Gastroesophageal sphincter (tissue), 4 donors: ENCODE measurements at regions not wholly inside any gene's neighbourhood (a gene's known extent, or its start where the extent isn't known, plus 50 kb on each side); places are given as distances from the start of the nearest gene placed in this dataset.

ENCODE experiments used
- ATAC-seq: fragments of 150-250 bp; one replicate; pipeline ENCODE4 v1.9.1; 2016; ENCODE audit warnings: mild to moderate bottlenecking, moderate library complexity
- H3K27ac ChIP-seq, 4 donors: fragments of 200-600 bp; sonication (generic) in 3 of 4; 1 replicate in 3 of 4; 2 replicates in 1 of 4; pipeline ENCODE4 v1.5.1; 2016 to 2019
- H3K27me3 ChIP-seq: fragments of 200-600 bp; sonication (generic); one replicate; pipeline ENCODE4 v1.5.1; 2019
- H3K36me3 ChIP-seq, 2 donors: fragments of 200-600 bp; sonication (generic); one replicate each; pipeline ENCODE4 v1.5.1; 2019; ENCODE audit warnings: control low read depth in 1 of 2
- H3K4me1 ChIP-seq, 3 donors: fragments of 200-600 bp; sonication (generic); 1 replicate in 2 of 3; 2 replicates in 1 of 3; pipeline ENCODE4 v1.5.1; 2016 to 2019; ENCODE audit warnings: control low read depth in 2 of 3
- H3K4me3 ChIP-seq, 2 donors: fragments of 200-600 bp; sonication (generic); one replicate each; pipeline ENCODE4 v1.5.1; 2019; ENCODE audit warnings: mild to moderate bottlenecking in 1 of 2, moderate library complexity in 1 of 2
- H3K9me3 ChIP-seq, 3 donors: fragments of 200-600 bp; sonication (generic); one replicate each; pipeline ENCODE4 v1.5.1; 2017 to 2019; ENCODE audit warnings: control low read depth in 2 of 3
- EP300 ChIP-seq: sonication (generic); formaldehyde crosslinking; IDR thresholded peaks from one replicate; pipeline ENCODE4 v1.6.1; 2017; ENCODE audit warnings: antibody characterized with exemption, mild to moderate bottlenecking
- POLR2A ChIP-seq, 2 donors: fragments of 450-650 bp; IDR thresholded peaks; one replicate each; pipeline ENCODE4 v1.6.1; 2017; ENCODE audit warnings: antibody characterized with exemption in 2 of 2, mild to moderate bottlenecking in 2 of 2, moderate library complexity in 1 of 2
- POLR2AphosphoS5 ChIP-seq: sonication (generic); formaldehyde crosslinking; IDR thresholded peaks from one replicate; pipeline ENCODE4 v1.6.1; 2017; ENCODE audit warnings: antibody characterized with exemption
- WGBS, 2 donors: methylation state at CpG; one replicate each; pipeline ENCODE4 v1.1.5; 2018; ENCODE audit warnings: low coverage in 1 of 2; 5-methylcytosine and 5-hydroxymethylcytosine counted together
- TF ChIP-seq, protein P1 (sequence below), 4 experiments: fragments of 200-600 bp in 2 of 4; fragments of 450-650 bp in 2 of 4; sonication (generic) in 1 of 4; IDR thresholded peaks; one replicate each; pipeline ENCODE4 v1.5.1; 2017 to 2019; ENCODE audit warnings: antibody characterized with exemption in 4 of 4, mild to moderate bottlenecking in 2 of 4, moderate library complexity in 2 of 4

- H3K27ac ChIP-seq: no peak overlapping the region
- H3K4me3 ChIP-seq: no peak overlapping the region
- no peak for TF ChIP-seq POLR2A (IDR thresholded peaks at IDR 0.05)
- no peak for TF ChIP-seq EP300
- TF ChIP-seq, protein P1, sequence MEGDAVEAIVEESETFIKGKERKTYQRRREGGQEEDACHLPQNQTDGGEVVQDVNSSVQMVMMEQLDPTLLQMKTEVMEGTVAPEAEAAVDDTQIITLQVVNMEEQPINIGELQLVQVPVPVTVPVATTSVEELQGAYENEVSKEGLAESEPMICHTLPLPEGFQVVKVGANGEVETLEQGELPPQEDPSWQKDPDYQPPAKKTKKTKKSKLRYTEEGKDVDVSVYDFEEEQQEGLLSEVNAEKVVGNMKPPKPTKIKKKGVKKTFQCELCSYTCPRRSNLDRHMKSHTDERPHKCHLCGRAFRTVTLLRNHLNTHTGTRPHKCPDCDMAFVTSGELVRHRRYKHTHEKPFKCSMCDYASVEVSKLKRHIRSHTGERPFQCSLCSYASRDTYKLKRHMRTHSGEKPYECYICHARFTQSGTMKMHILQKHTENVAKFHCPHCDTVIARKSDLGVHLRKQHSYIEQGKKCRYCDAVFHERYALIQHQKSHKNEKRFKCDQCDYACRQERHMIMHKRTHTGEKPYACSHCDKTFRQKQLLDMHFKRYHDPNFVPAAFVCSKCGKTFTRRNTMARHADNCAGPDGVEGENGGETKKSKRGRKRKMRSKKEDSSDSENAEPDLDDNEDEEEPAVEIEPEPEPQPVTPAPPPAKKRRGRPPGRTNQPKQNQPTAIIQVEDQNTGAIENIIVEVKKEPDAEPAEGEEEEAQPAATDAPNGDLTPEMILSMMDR (IDR thresholded peaks at IDR 0.05): no peak
- no peak for TF ChIP-seq POLR2AphosphoS5
- no peaks in the 10 kb centered on the region for H3K9me3 ChIP-seq
- no peaks in the 10 kb centered on the region for H3K27me3 ChIP-seq
- H3K36me3 ChIP-seq: no peaks in the 10 kb centered on the region
- no peak for ATAC-seq
- no CpG with 5 or more reads among the region's 3 CpGs for WGBS, 2 donors
- peaks cover 0 to 7% (median 0%) of the 10 kb centered on the region in 3 donors for H3K4me1 ChIP-seq
Observed at GRCh38 chrX:69110116-69110530, 55.1 kb downstream of the PJA1 start.

DNA sequence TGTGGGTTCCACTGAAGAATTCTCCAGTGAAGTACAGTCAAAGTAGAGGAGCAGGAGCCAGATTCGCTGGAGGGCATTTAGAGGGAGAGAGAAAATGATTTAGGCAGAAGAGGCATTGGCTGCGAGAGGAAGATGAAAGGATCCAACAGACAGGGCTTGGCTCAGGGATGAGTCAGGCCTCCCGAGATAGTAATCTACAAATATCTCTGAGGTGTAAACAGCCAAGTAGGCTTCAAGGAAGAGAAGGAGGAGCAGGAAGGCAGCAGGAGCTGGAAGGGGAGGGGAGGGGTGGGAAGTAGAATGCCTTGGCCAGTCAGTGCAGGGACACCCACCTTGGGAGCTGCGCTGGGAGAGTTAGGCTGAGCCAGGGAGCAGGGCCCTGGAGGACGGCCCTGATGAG is 55.5 kb downstream of the PJA1 start:
- no peaks in the 10 kb centered on the region for H3K27me3 ChIP-seq
- TF ChIP-seq EP300: no peak
- no peak for TF ChIP-seq POLR2AphosphoS5
- TF ChIP-seq POLR2A (IDR thresholded peaks at IDR 0.05): no peak
- TF ChIP-seq, protein P1 (IDR thresholded peaks at IDR 0.05): no peak
- WGBS, 2 donors: 25 to 32% methylated on average over 3 of the region's 5 CpGs
- H3K4me3 ChIP-seq: no peak overlapping the region
- no peaks in the 10 kb centered on the region for H3K36me3 ChIP-seq
- peaks cover 0 to 7% (median 0%) of the 10 kb centered on the region in 3 donors for H3K4me1 ChIP-seq
- H3K9me3 ChIP-seq: no peaks in the 10 kb centered on the region
- peak; percentile 35 for ATAC-seq
- H3K27ac ChIP-seq: no peak overlapping the region

DNA sequence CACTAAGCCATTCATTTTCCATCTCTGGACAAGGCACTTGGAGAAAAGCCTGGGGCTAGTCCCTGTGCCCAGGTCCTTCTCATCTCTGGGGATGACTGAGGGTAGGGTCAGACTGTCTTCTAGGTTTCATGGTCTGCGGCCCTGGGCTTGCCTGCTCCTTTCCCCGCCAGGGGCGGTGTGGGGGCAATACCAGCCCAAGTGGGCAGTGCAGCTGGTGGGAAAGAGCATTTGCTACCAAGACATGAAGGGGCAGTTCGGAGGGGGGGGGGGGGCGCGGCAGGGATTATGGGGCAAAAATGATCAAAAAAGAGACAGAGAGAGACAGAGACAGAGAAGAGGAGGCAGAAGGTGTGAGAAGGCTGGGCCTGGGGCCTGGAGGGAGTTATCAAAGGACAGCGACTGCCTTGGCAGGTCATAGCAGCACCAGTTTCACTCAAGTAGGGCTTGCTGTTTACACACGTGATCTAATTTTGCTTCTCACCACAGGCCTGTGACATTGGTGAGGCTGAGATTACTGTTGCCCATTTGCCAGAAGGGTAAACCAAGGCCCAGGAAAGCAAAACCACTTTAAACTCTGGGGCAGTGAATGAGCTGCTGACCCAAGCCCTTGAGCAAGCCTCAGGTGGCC is 56.1 kb downstream of the PJA1 start:
- H3K4me3 ChIP-seq: no peak overlapping the region
- 60 to 90% methylated on average over 1 to 2 of the region's 8 CpGs for WGBS, 2 donors
- H3K9me3 ChIP-seq: no peaks in the 10 kb centered on the region
- no peak for ATAC-seq
- no peaks in the 10 kb centered on the region for H3K36me3 ChIP-seq
- no peak overlapping the region for H3K27ac ChIP-seq
- H3K27me3 ChIP-seq: no peaks in the 10 kb centered on the region
- TF ChIP-seq POLR2AphosphoS5: no peak
- TF ChIP-seq EP300: no peak
- TF ChIP-seq, protein P1 (IDR thresholded peaks at IDR 0.05): no peak
- no peak for TF ChIP-seq POLR2A (IDR thresholded peaks at IDR 0.05)
- peaks cover 0 to 7% (median 0%) of the 10 kb centered on the region in 3 donors for H3K4me1 ChIP-seq

DNA sequence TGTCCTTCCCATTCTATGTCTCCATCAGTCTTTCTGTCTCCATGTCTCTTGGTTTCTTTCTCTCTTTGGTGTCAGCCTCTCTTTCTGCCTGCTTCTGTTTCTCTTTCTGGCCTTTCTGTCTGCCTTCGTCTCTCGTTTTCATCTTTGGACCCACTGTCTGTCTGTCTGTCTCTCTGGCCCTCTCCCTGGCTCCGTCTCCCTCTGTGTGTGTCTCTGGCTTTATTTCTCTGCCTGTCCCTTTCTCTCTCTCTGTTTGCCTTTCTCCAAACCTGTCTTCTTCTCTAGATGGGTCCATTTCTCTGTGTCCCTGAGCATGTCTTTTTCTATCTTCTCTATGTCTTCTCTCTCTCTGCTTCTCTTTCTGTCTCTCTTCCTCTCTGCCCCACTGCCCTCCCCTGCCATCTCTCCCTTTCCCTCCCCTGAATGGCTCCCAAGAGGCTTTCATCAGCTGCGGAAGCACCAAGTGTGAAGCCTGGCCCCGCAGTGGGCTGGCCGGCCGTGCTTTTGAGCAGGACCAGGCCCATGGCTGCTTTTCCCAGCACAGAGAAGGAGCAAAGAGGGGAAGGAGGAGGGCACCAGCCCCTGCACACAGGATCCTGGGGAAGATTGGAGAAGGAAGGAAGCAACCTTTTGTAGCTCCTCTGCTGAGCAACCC is 57.4 kb downstream of the PJA1 start:
- H3K36me3 ChIP-seq: no peaks in the 10 kb centered on the region
- H3K27me3 ChIP-seq: no peaks in the 10 kb centered on the region
- no peaks in the 10 kb centered on the region for H3K9me3 ChIP-seq
- H3K4me3 ChIP-seq: no peak overlapping the region
- WGBS, 2 donors: 24 to 52% methylated on average over 3 to 6 of the region's 7 CpGs
- TF ChIP-seq, protein P1 (IDR thresholded peaks at IDR 0.05): no peak
- TF ChIP-seq EP300 (no peak), POLR2A (IDR thresholded peaks at IDR 0.05) (no peak), POLR2AphosphoS5 (no peak)
- no peak overlapping the region for H3K27ac ChIP-seq
- no peak for ATAC-seq
- H3K4me1 ChIP-seq: peaks cover 0 to 7% (median 0%) of the 10 kb centered on the region in 3 donors

GRCh38 chrX:69107231-69107739 is 58.0 kb downstream of the PJA1 start:
- Histone ChIP-seq H3K4me3 (no peak overlapping the region), H3K4me1 (peaks cover 0 to 7% (median 0%) of the 10 kb centered on the region in 3 donors), H3K27me3 (no peaks in the 10 kb centered on the region), H3K9me3 (no peaks in the 10 kb centered on the region), H3K27ac (no peak overlapping the region), H3K36me3 (no peaks in the 10 kb centered on the region)
- no CpG with 5 or more reads among the region's 1 CpG for WGBS, 2 donors
- ATAC-seq: no peak
- TF ChIP-seq EP300: no peak
- no peak for TF ChIP-seq POLR2A (IDR thresholded peaks at IDR 0.05)
- TF ChIP-seq, protein P1 (IDR thresholded peaks at IDR 0.05): no peak
- TF ChIP-seq POLR2AphosphoS5: no peak
